Upper lobe of left lung (tissue), 4 donors: ENCODE measurements at regions not wholly inside any gene's neighbourhood (a gene's known extent, or its start where the extent isn't known, plus 50 kb on each side); places are given as distances from the start of the nearest gene placed in this dataset.

ENCODE experiments used
- CTCF ChIP-seq, 6 experiments: fragments of 450-650 bp in 4 of 6; fragments of 200-600 bp in 2 of 6; sonication (generic) in 2 of 6; IDR thresholded peaks; one replicate each; pipeline ENCODE4 v1.5.1; 2016 to 2019; ENCODE audit warnings: antibody characterized with exemption in 6 of 6
- EP300 ChIP-seq, 4 donors: sonication (generic); formaldehyde crosslinking; IDR thresholded peaks; one replicate each; pipeline ENCODE4 v1.5.1; 2017; ENCODE audit warnings: antibody characterized with exemption in 4 of 4, control low read depth in 2 of 4
- POLR2A ChIP-seq, 4 donors: fragments of 450-650 bp; IDR thresholded peaks; one replicate each; pipeline ENCODE4 v1.5.1; 2016 to 2017; ENCODE audit warnings: antibody characterized with exemption in 4 of 4, mild to moderate bottlenecking in 2 of 4
- POLR2AphosphoS5 ChIP-seq, 2 donors: sonication (generic); formaldehyde crosslinking; IDR thresholded peaks; one replicate each; pipeline ENCODE4 v1.5.1; 2017; ENCODE audit warnings: antibody characterized with exemption in 2 of 2

GRCh38 chr2:95730813-95731212, 139.0 kb downstream of the TRIM43 start:
- TF ChIP-seq POLR2A (IDR thresholded peaks at IDR 0.05) (no peak), CTCF (IDR thresholded peaks at IDR 0.05) (no peak), EP300 (IDR thresholded peaks at IDR 0.05) (no peak), POLR2AphosphoS5 (IDR thresholded peaks at IDR 0.05) (no peak)
